ENCODE measurements at regions not wholly inside any gene's neighbourhood (a gene's known extent, or its start where the extent isn't known, plus 50 kb on each side); places are given as distances from the start of the nearest gene placed in this dataset.
A peak's percentile ranks its signal among the peaks of the same experiment; 100 is the strongest.

- peak; percentile 53 for DNase-seq (ENCODE audit: low spot score)
- TF ChIP-seq, protein P1, sequence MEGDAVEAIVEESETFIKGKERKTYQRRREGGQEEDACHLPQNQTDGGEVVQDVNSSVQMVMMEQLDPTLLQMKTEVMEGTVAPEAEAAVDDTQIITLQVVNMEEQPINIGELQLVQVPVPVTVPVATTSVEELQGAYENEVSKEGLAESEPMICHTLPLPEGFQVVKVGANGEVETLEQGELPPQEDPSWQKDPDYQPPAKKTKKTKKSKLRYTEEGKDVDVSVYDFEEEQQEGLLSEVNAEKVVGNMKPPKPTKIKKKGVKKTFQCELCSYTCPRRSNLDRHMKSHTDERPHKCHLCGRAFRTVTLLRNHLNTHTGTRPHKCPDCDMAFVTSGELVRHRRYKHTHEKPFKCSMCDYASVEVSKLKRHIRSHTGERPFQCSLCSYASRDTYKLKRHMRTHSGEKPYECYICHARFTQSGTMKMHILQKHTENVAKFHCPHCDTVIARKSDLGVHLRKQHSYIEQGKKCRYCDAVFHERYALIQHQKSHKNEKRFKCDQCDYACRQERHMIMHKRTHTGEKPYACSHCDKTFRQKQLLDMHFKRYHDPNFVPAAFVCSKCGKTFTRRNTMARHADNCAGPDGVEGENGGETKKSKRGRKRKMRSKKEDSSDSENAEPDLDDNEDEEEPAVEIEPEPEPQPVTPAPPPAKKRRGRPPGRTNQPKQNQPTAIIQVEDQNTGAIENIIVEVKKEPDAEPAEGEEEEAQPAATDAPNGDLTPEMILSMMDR (conservative IDR thresholded peaks at IDR 0.05; ENCODE audit: low read depth), result no peak
- POLR2A ChIA-PET (ENCODE audit: low non-redundant PET), result no interaction called here
- no peak overlapping the region for H3K27ac ChIP-seq
- CTCF ChIA-PET, result interaction anchor here (1.0 kb wide), 1 partner anchor 59 kb away, joined by 3 read pairs; no protein-coding TSS in a partner anchor
Measured at GRCh38 chr1:199743227-199743626, 284.3 kb upstream of the NR5A2 start.

DNA sequence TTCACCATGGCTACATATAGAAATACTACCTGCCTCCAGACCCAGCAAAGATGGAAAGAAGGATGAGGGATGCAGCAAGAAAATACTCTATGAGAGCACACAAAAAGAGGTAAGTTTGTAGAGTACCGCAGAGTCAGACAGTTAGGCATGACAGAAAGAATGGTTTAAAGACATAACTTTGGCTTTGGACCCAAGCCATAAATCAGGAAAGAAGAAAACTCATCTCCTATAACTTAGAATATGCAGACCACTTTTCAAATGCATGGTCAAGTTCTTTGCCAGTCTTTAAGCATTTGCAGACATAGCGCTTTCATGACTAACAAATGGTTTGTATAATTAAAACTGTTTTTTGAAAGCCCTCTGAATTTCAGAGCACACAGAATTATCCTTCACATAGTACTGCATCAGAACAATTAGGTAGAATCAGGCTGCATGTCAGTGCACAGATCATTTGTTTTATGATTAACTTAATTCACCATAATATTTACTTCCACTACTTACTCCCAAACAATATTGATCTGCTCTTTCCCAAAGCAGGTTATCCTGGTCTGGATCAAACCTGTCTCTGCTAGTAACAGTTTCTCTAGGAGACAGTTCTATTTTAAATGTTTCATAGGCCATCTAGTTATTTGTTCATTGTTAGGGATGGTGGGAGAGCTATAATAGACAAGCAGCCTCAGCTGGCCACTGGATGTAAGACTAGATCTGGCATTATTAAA is 280.7 kb upstream of the NR5A2 start:
- no peak overlapping the region for H3K27ac ChIP-seq
- CTCF ChIA-PET, result interaction anchor here (0.7 kb wide), 1 partner anchor 122 kb away, joined by 3 read pairs; no protein-coding TSS in a partner anchor
- TF ChIP-seq, protein P1 (conservative IDR thresholded peaks at IDR 0.05; ENCODE audit: low read depth), result no peak
- POLR2A ChIA-PET (ENCODE audit: low non-redundant PET), result no interaction called here
- no peak for DNase-seq (ENCODE audit: low spot score)

GRCh38 chr1:199747984-199748383 is 279.5 kb upstream of the NR5A2 start:
- ChIA-PET POLR2A (ENCODE audit: low non-redundant PET) (no interaction called here), CTCF (interaction anchor here (0.7 kb wide), 1 partner anchor 46 kb away, joined by 3 read pairs; no protein-coding TSS in a partner anchor)
- TF ChIP-seq, protein P1 (conservative IDR thresholded peaks at IDR 0.05; ENCODE audit: low read depth), result no peak
- no peak overlapping the region for H3K27ac ChIP-seq
- no peak for DNase-seq (ENCODE audit: low spot score)

DNA sequence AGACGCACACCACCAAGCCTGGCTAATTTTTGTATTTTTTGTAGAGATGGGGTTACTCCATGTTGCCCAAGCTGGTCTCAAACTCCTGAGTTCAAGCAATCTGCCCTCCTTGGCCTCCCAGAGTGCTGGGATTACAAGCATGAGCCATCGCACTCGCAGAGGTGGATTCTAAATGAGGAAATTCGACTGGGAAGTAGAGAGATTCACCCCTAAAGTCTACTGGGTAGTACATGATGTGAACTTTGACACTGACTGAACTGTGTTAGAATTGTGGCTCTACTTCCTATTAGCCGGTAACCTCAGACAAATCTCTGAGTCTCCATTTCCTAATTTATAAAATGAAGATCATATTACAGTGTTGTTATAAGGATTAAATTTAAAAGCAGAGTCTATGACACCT is 276.0 kb upstream of the NR5A2 start:
- POLR2A ChIA-PET (ENCODE audit: low non-redundant PET), result no interaction called here

DNA sequence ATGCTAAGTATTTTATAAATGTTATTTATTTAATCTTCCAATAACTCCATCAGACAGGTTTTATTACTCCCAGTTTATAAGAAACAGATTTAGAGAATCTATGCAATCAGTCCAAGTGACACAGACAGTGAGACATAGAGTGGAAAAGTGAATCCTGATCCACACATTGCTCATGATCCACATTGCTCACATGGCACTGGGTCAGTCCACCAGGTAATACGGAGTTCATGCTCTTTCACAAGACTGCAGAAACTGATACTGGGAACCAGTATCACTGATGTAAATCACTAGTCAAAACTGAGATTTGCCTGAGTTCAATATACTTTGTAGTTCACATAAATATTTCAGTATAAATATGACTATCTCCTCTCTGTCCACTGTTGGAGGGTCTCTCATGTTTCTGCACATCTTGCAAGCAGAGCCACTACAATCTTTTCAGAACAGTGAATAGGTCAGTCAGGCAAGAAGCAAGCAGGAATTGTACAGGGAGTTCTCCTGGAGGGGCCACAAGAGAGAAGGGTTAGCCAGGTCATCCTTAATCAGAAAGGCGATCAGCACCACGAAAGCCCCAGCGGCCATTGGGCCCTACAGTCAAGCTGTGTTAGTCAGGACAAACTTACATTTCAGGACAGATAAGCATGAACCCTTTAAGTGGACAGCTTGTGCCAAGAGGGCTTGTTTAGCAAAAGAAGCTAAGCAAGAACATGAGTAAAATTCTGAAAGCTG is 275.4 kb upstream of the NR5A2 start:
- no peak for DNase-seq (ENCODE audit: low spot score)
- H3K27ac ChIP-seq, result no peak overlapping the region
- TF ChIP-seq, protein P1 (conservative IDR thresholded peaks at IDR 0.05; ENCODE audit: low read depth), result no peak
- ChIA-PET POLR2A (ENCODE audit: low non-redundant PET) (no interaction called here), CTCF (no interaction called here)

More for the DNA sequence above, 276.0 kb upstream of the NR5A2 start:
- no peak for DNase-seq (ENCODE audit: low spot score)
- TF ChIP-seq, protein P1 (conservative IDR thresholded peaks at IDR 0.05; ENCODE audit: low read depth), result no peak
- CTCF ChIA-PET, result no interaction called here
- no peak overlapping the region for H3K27ac ChIP-seq

GRCh38 chr1:199752688-199753027 is 274.9 kb upstream of the NR5A2 start:
- TF ChIP-seq, protein P1 (conservative IDR thresholded peaks at IDR 0.05; ENCODE audit: low read depth), result no peak
- DNase-seq (ENCODE audit: low spot score), result no peak
- ChIA-PET CTCF (no interaction called here), POLR2A (ENCODE audit: low non-redundant PET) (no interaction called here)
- no peak overlapping the region for H3K27ac ChIP-seq
